Lung (tissue), 11 donors: ENCODE measurements at regions not wholly inside any gene's neighbourhood (a gene's known extent, or its start where the extent isn't known, plus 50 kb on each side); places are given as distances from the start of the nearest gene placed in this dataset.

Source experiments
- ATAC-seq: fragments of 200-7000 bp; cut with Tn5 transposase; one replicate; pipeline ENCODE4 v1.9.1; 2020; ENCODE audit warnings: moderate number of reproducible peaks; ENCODE audit not compliant: insufficient read depth, low FRiP score
- DNase-seq, 3 donors: peaks; one replicate each; pipeline ENCODE4 v3.0.0-alpha.2; 2013 to 2017
- H3K27ac ChIP-seq, 2 donors: one replicate each; pipeline ENCODE4 v1.5.1; 2013; ENCODE audit warnings: mild to moderate bottlenecking in 2 of 2, moderate library complexity in 2 of 2, control low read depth in 1 of 2, inconsistent platforms in 1 of 2, low read depth in 1 of 2, low read length in 1 of 2
- H3K27me3 ChIP-seq, 3 donors: one replicate each; pipeline ENCODE4 v1.5.1; 2013; ENCODE audit warnings: low read length in 2 of 3; ENCODE audit not compliant: control insufficient read depth in 3 of 3, insufficient read depth in 3 of 3
- H3K36me3 ChIP-seq, 4 donors: one replicate each; pipeline ENCODE4 v1.5.1; 2013; ENCODE audit warnings: low read length in 4 of 4, mild to moderate bottlenecking in 1 of 4, moderate library complexity in 1 of 4; ENCODE audit not compliant: control insufficient read depth in 4 of 4, insufficient read depth in 4 of 4
- H3K4me1 ChIP-seq, 5 donors: one replicate each; pipeline ENCODE4 v1.5.1; 2013; ENCODE audit warnings: low read length in 5 of 5, mild to moderate bottlenecking in 2 of 5, moderate library complexity in 1 of 5; ENCODE audit not compliant: control insufficient read depth in 5 of 5, insufficient read depth in 5 of 5
- H3K4me3 ChIP-seq: one replicate; pipeline ENCODE4 v1.5.1; 2013; ENCODE audit warnings: mild to moderate bottlenecking, control low read depth, moderate library complexity
- H3K9ac ChIP-seq, 2 donors: one replicate each; pipeline ENCODE4 v1.5.1; 2013; ENCODE audit warnings: low read length in 2 of 2, control low read depth in 1 of 2; ENCODE audit not compliant: insufficient read depth in 1 of 2
- H3K9me3 ChIP-seq, 4 donors: one replicate each; pipeline ENCODE4 v1.5.1; 2013; ENCODE audit warnings: low read length in 3 of 4, mild to moderate bottlenecking in 1 of 4, moderate library complexity in 1 of 4; ENCODE audit not compliant: control insufficient read depth in 4 of 4, insufficient read depth in 3 of 4
- CTCF ChIP-seq: IDR thresholded peaks from 2 replicates; pipeline ENCODE4 v1.5.1; 2012; ENCODE audit warnings: mild to moderate bottlenecking; ENCODE audit errors: control extremely low read depth, extremely low read depth
- WGBS, 2 donors: extraction: QIAGEN DNeasy Blood & Tissue Kit; methylation state at CpG; one replicate each; pipeline ENCODE4 v1.1.7; 2013; 5-methylcytosine and 5-hydroxymethylcytosine counted together
- donor health status: control.
- donor health status: control.
- donor health status: Bipolar disorder and iron deficiency.
- donor health status: healthy.
- donor health status: DM: yes; HTN: yes; CAD: no.

DNA sequence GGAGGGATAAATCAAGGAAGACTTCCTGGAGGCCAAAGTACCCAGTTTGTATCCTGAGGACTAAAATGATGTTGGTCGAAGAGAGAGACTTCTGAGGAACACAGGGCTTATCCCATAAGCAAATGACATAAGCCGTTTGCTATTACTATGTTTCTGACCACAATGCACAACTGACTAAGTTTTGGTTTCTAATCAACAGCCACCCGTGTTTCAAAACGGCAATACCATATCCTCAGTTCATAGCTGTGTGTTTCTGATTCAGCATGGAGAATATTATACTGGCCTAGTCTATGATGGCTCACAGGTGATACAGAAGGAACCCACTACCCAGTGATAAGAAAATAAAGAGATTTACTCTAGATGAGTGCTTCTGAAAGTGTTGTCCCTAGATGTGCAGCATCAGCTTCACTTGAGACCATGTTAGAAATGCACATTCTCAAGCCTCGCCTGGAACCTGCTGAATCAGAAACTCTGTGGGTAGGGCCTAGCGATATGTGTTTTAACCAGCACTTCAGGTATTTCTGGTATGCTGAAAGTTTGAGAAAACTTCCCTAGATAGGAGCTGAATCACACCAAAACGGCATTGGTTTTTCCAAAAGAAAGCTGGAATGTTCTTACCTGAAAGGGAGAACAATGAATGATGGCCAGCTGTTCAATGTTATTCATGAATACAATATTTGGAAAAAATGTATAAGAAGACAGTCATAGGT, 639.7 kb upstream of the NR2F2 start:
- H3K9me3 ChIP-seq: peaks cover 2 to 15% (median 5%) of the 10 kb centered on the region in 4 donors
- WGBS, 2 donors: 86 to 88% methylated on average over 7 of the region's 7 CpGs
- no peak overlapping the region for H3K4me3 ChIP-seq
- no peak for DNase-seq
- no peak for ATAC-seq
- H3K27ac ChIP-seq: no peak overlapping the region
- no peaks in the 10 kb centered on the region for H3K36me3 ChIP-seq
- no peaks in the 10 kb centered on the region for H3K4me1 ChIP-seq
- H3K27me3 ChIP-seq: no peaks in the 10 kb centered on the region
- H3K9ac ChIP-seq: no peak overlapping the region
- TF ChIP-seq CTCF: no peak

DNA sequence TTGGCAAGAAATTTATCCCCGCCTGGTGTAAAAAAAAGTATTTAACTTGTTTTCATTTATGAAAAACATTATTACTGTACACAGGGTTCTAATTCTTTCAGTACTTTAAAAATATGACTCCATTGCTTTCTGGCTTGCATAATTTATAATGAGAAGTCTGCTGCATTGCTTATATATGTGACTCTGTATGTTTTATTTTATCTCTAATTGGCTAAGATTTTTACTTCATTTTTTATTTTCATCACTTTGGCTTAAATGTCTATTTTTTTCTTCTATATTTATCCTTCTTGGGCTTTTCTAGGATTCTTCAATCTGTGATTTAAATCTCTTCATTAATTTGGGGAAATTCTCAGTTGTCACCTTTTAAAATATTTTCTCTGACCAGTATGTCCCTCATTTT, 636.6 kb upstream of the NR2F2 start:
- peaks cover 2 to 15% (median 5%) of the 10 kb centered on the region in 4 donors for H3K9me3 ChIP-seq
- peaks cover 0 to 5% (median 0%) of the 10 kb centered on the region in 5 donors for H3K4me1 ChIP-seq
- no peaks in the 10 kb centered on the region for H3K27me3 ChIP-seq
- ATAC-seq (no peak), DNase-seq (no peak)
- no peak overlapping the region for H3K27ac ChIP-seq
- 96 to 97% methylated on average over 1 of the region's 1 CpG for WGBS, 2 donors
- TF ChIP-seq CTCF: no peak
- no peak overlapping the region for H3K4me3 ChIP-seq
- H3K36me3 ChIP-seq: no peaks in the 10 kb centered on the region
- H3K9ac ChIP-seq: no peak overlapping the region

DNA sequence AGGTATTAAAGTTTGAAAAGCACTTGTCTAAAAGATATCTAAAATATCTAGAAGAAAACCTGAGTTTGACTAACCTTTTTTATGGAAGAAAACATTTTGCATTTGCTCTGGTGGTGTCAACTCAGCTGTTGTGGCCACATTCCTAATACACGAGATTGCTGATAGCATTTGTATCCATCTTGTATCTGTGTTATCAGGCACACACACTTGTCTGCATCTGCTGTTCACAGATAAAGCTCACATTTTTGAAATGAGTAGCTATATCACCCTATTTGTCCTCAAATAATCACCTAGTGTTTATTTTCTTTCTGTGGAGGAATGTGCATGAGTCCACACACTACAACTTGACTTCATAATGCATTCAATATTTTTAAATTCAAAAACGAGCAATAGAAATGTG, 632.3 kb upstream of the NR2F2 start:
- Histone ChIP-seq H3K4me1 (peaks cover 0 to 5% (median 0%) of the 10 kb centered on the region in 5 donors), H3K36me3 (no peaks in the 10 kb centered on the region), H3K9ac (no peak overlapping the region), H3K4me3 (no peak overlapping the region), H3K9me3 (peaks cover 2 to 18% (median 15%) of the 10 kb centered on the region in 4 donors), H3K27ac (no peak overlapping the region), H3K27me3 (no peaks in the 10 kb centered on the region)
- WGBS, 2 donors: 28 to 45% methylated on average over 2 of the region's 2 CpGs
- ATAC-seq (no peak), DNase-seq (no peak)
- TF ChIP-seq CTCF: no peak

- WGBS, 2 donors: 71 to 75% methylated on average over 2 of the region's 2 CpGs
Measured at GRCh38 chr15:95698951-95699350, 631.5 kb upstream of the NR2F2 start.

More at GRCh38 chr15:95698951-95699350, 631.5 kb upstream of the NR2F2 start:
- Histone ChIP-seq H3K9ac (no peak overlapping the region), H3K4me3 (no peak overlapping the region), H3K9me3 (peaks cover 0 to 14% (median 12%) of the 10 kb centered on the region in 4 donors), H3K4me1 (peaks cover 0 to 5% (median 0%) of the 10 kb centered on the region in 5 donors), H3K27me3 (no peaks in the 10 kb centered on the region), H3K36me3 (no peaks in the 10 kb centered on the region), H3K27ac (no peak overlapping the region)
- DNase-seq (peak in 2 of 3 donors; percentile 34 to 59), ATAC-seq (no peak)
- no peak for TF ChIP-seq CTCF
